K562 (cell line): ENCODE measurements at regions not wholly inside any gene's neighbourhood (a gene's known extent, or its start where the extent isn't known, plus 50 kb on each side); places are given as distances from the start of the nearest gene placed in this dataset.

ENCODE experiments used
- ATAC-seq: fragments of 200-7000 bp; cut with Tn5 transposase; 3 replicates; pipeline ENCODE4 v1.9.1; 2020; ENCODE audit warnings: moderate library complexity
- BruUV-seq: library from RNA; stranded (reverse); fragments of 400-500 nt; replicated peaks from 2 replicates; lab custom pipeline; 2021; lab: Mats Ljungman, UMichigan
- CTCF ChIA-PET: fragments of 300-600 bp; formaldehyde crosslinking; extraction: SDS; loops from one replicate; lab custom pipeline; 2021; ENCODE audit warnings: low intra/inter-chr PET ratio; lab: Yijun Ruan, JAX
- POLR2A ChIA-PET: fragments of 300-600, 350-650 bp; sonication (Branson Sonifier 250); formaldehyde crosslinking; extraction: SDS; loops from one replicate; lab custom pipeline; 2021; ENCODE audit warnings: antibody characterized with exemption, inconsistent platforms; lab: Yijun Ruan, JAX
- DNase-seq, 4 experiments: peaks; one replicate each; pipeline versions ENCODE4 v3.0.0 to v3.0.0-alpha.2; 2011 to 2018; ENCODE audit warnings: low spot score in 3 of 4, mixed read lengths in 3 of 4; ENCODE audit errors: extremely low read depth in 1 of 4
- FAIRE-seq: peaks from 2 replicates; lab custom pipeline; 2011; peaks lifted over from hg19 to GRCh38; lab: Jason Lieb, UNC
- H2AFZ ChIP-seq: 2 replicates; pipeline ENCODE4 v1.6.0; 2011; ENCODE audit warnings: low read depth, low read length, control low read depth, inconsistent platforms
- H3K27ac ChIP-seq: fragments of 200-600 bp; 3 replicates; pipeline ENCODE4 v1.8.0; 2011; ENCODE audit warnings: low read depth, mild to moderate bottlenecking, control low read depth, inconsistent platforms, low read length, moderate library complexity, mixed read lengths; ENCODE audit errors: extremely low read depth
- H3K27me3 ChIP-seq, 2 experiments: fragments of 300-600 bp in 1 of 2; 2 replicates in 1 of 2; 3 replicates in 1 of 2; pipeline versions ENCODE4 v1.6.0 to v1.8.0; 2011; ENCODE audit warnings: inconsistent platforms in 2 of 2, low read length in 2 of 2, mild to moderate bottlenecking in 1 of 2, mixed read lengths in 1 of 2, moderate library complexity in 1 of 2; ENCODE audit not compliant: control insufficient read depth in 2 of 2, insufficient read depth in 2 of 2
- H3K36me3 ChIP-seq: fragments of 300-600 bp; 3 replicates; pipeline ENCODE4 v1.8.0; 2011; ENCODE audit warnings: mild to moderate bottlenecking, low read length, inconsistent platforms; ENCODE audit not compliant: control insufficient read depth, insufficient read depth
- H3K4me1 ChIP-seq, 2 experiments: fragments of 200-600 bp in 1 of 2; replicated peaks in 1 of 2; 2 replicates in 1 of 2; 3 replicates in 1 of 2; pipeline versions ENCODE4 v1.5.1 to v1.8.0; 2011; ENCODE audit warnings: inconsistent platforms in 2 of 2, low read length in 2 of 2, mild to moderate bottlenecking in 1 of 2, mixed read lengths in 1 of 2, moderate library complexity in 1 of 2; ENCODE audit not compliant: control insufficient read depth in 2 of 2, insufficient read depth in 2 of 2
- H3K4me2 ChIP-seq: 2 replicates; pipeline ENCODE4 v1.6.1; 2011; ENCODE audit warnings: low read length, control low read depth, inconsistent platforms, mixed read lengths; ENCODE audit not compliant: insufficient read depth
- H3K4me3 ChIP-seq: fragments of 200-600 bp; sonication (generic), shearing (Covaris generic); 2 replicates; pipeline ENCODE4 v1.5.1; 2016; ENCODE audit warnings: control low read depth, inconsistent platforms
- H3K79me2 ChIP-seq: fragments of 200-600 bp; 3 replicates; pipeline ENCODE4 v1.8.0; 2011; ENCODE audit warnings: low read length, inconsistent platforms; ENCODE audit not compliant: control insufficient read depth, insufficient read depth
- H3K9ac ChIP-seq, 2 experiments: 2 replicates each; pipeline versions ENCODE4 v1.6.0 to v1.6.1; 2011; ENCODE audit warnings: low read depth in 2 of 2, low read length in 2 of 2, control low read depth in 1 of 2, inconsistent platforms in 1 of 2, mild to moderate bottlenecking in 1 of 2, mixed read lengths in 1 of 2; ENCODE audit not compliant: insufficient read depth in 1 of 2
- H3K9me1 ChIP-seq: one replicate; pipeline ENCODE4 v1.6.0; 2011; ENCODE audit warnings: inconsistent platforms, mild to moderate bottlenecking, low read length, moderate library complexity; ENCODE audit not compliant: control insufficient read depth, insufficient read depth
- H3K9me3 ChIP-seq: replicated peaks from 2 replicates; pipeline ENCODE4 v1.5.1; 2011; ENCODE audit warnings: low read depth, low read length, inconsistent platforms; ENCODE audit not compliant: control insufficient read depth, insufficient read depth
- H4K20me1 ChIP-seq: replicated peaks from 2 replicates; pipeline ENCODE4 v1.6.1; 2011; ENCODE audit warnings: low read length, inconsistent platforms, mixed read lengths; ENCODE audit not compliant: control insufficient read depth, insufficient read depth
- ADNP ChIP-seq: fragments of 200-800 bp; sonication (Bioruptor generic); IDR thresholded peaks from 2 replicates; pipeline ENCODE4 v1.6.1; 2016; ENCODE audit warnings: missing genetic modification characterization, missing compliant biosample characterization
- CSDE1 ChIP-seq, 2 experiments: fragments of 450-650 bp; IDR thresholded peaks; 2 replicates each; pipeline ENCODE4 v1.6.1; 2016; ENCODE audit warnings: mild to moderate bottlenecking in 1 of 2
- ESRRB ChIP-seq: fragments of 250-450 bp; sonication (Bioruptor Pico); IDR thresholded peaks from 2 replicates; pipeline ENCODE4 v1.5.0; 2020; ENCODE audit warnings: mild to moderate bottlenecking, moderate library complexity, borderline replicate concordance
- FOXP4 ChIP-seq: sonication (generic); formaldehyde crosslinking; IDR thresholded peaks from 2 replicates; pipeline ENCODE4 v1.8.0; 2022; ENCODE audit warnings: mild to moderate bottlenecking, missing genetic modification reagents, borderline replicate concordance
- HNRNPH1 ChIP-seq: fragments of 200-400 bp; formaldehyde crosslinking; optimal IDR thresholded peaks from 2 replicates; pipeline ENCODE3; 2017; ENCODE audit warnings: low read depth, mild to moderate bottlenecking, low read length, moderate library complexity
- SRSF1 ChIP-seq: fragments of 200-400 bp; formaldehyde crosslinking; IDR thresholded peaks from 2 replicates; pipeline ENCODE4 v1.6.1; 2017; ENCODE audit warnings: mild to moderate bottlenecking, low read depth, low read length, moderate library complexity
- TCFL5 ChIP-seq: fragments of 250-450 bp; sonication (Bioruptor Pico); conservative IDR thresholded peaks from 2 replicates; pipeline ENCODE4 v1.6.1; 2021; ENCODE audit warnings: mild to moderate bottlenecking, moderate library complexity, matching md5 sums
- XRCC5 ChIP-seq: fragments of 200-400 bp; formaldehyde crosslinking; IDR thresholded peaks from 2 replicates; pipeline ENCODE4 v1.6.1; 2017; ENCODE audit warnings: low read depth, mild to moderate bottlenecking, low read length
- ZC3H4 ChIP-seq: sonication (generic); formaldehyde crosslinking; IDR thresholded peaks from 2 replicates; pipeline ENCODE4 v1.9.0; 2021; ENCODE audit warnings: missing genetic modification reagents, borderline replicate concordance
- ZNF121 ChIP-seq: sonication (generic); formaldehyde crosslinking; conservative IDR thresholded peaks from 2 replicates; pipeline ENCODE4 v1.8.0; 2022; ENCODE audit warnings: missing genetic modification reagents
- ZNF408 ChIP-seq: fragments of 250-450 bp; sonication (Bioruptor Pico); IDR thresholded peaks from 2 replicates; pipeline ENCODE4 v1.4.0; 2020; ENCODE audit warnings: low read depth, mild to moderate bottlenecking, moderate library complexity
- ZNF592 ChIP-seq: fragments of 450-650 bp; IDR thresholded peaks from 2 replicates; pipeline ENCODE4 v1.6.1; 2017; ENCODE audit warnings: antibody characterized with exemption, mild to moderate bottlenecking
- ZNF707 ChIP-seq: fragments of 250-450 bp; sonication (Bioruptor Pico); conservative IDR thresholded peaks from 2 replicates; pipeline ENCODE4 v1.8.0; 2022; ENCODE audit warnings: inconsistent platforms, mild to moderate bottlenecking, moderate library complexity
- WGBS: fragments of 100-300 bp; shearing (Covaris generic); methylation state at CpG from one replicate; pipeline ENCODE4 v1.1.6; 2016; ENCODE audit warnings: low coverage, mixed read lengths; ENCODE audit not compliant: insufficient coverage; ENCODE audit errors: missing lambda C conversion rate; 5-methylcytosine and 5-hydroxymethylcytosine counted together
- in situ Hi-C: fragments of 300-500 bp; cut with MboI; formaldehyde crosslinking; loops from 4 replicates; pipeline ENCODE4 v1.15.0; 2018; ENCODE audit warnings: inconsistent platforms, mixed read lengths
- intact Hi-C: fragments of 100-400 bp; cut with micrococcal nuclease; formaldehyde crosslinking; loops from 2 replicates; pipeline ENCODE4 v1.14.2; 2022
- TF ChIP-seq, protein P1 (sequence below): sonication (generic); formaldehyde crosslinking; IDR thresholded peaks from 2 replicates; pipeline ENCODE4 v1.8.1; 2022; ENCODE audit warnings: missing genetic modification reagents

DNA sequence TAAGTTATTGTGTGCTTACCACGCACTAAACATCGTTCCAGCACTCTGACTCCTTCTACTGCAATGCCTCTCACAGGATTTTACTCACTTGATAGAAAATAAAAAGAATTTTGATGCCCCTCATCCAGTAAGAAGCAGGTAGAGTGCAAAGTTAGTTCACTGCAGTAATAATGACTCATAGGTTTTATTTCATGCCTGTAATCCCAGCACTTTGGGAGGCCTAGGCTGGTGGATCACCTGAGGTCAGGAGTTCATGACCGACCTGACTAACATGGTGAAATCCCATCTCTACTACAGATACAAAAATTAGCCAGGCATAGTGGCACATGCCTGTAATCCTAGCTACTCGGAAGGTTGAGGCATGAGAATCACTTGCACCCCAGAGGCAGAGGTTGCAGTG is 190.6 kb downstream of the RAD51AP2 start (continued):
- TF ChIP-seq ZNF592 (no peak), XRCC5 (no peak), ZNF408 (no peak), ESRRB (no peak), ZNF707 (CRISPR knock-in tag) (no peak)
- TF ChIP-seq, protein P1, sequence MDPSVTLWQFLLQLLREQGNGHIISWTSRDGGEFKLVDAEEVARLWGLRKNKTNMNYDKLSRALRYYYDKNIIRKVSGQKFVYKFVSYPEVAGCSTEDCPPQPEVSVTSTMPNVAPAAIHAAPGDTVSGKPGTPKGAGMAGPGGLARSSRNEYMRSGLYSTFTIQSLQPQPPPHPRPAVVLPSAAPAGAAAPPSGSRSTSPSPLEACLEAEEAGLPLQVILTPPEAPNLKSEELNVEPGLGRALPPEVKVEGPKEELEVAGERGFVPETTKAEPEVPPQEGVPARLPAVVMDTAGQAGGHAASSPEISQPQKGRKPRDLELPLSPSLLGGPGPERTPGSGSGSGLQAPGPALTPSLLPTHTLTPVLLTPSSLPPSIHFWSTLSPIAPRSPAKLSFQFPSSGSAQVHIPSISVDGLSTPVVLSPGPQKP (CRISPR knock-in tag) = no peak

DNA sequence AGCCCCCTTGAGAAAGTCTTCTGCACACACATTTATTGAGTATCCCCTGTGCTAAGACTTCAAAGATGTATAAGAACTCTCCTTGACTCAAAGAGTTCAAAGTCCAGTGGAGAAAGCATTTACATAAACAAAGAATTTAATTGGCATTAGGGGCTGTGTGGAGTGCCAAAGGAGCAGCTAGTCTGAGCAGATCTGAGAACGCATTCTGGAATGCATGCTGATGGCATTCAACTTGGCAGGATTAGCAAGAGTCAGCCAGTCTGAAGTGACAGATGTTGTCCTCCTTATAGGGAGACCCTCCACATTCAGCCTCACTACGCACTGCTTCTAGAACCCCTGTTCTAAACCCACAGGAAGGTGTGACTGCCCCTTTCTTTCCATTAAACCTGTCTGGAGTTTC is 191.5 kb downstream of the RAD51AP2 start:
- no peak overlapping the region for H3K4me2 ChIP-seq
- ChIA-PET POLR2A (no interaction called here), CTCF (no interaction called here)
- no peaks in the 10 kb centered on the region for H3K9me3 ChIP-seq
- H3K9ac ChIP-seq = no peak overlapping the region
- ATAC-seq (no peak), FAIRE-seq (no peak), DNase-seq (no peak)
- no peaks in the 10 kb centered on the region for H3K36me3 ChIP-seq
- no peaks in the 10 kb centered on the region for H3K27me3 ChIP-seq
- H2AFZ ChIP-seq = no peak overlapping the region
- no peaks in the 10 kb centered on the region for H3K9me1 ChIP-seq
- BruUV-seq = no TSS peak
- intact Hi-C loops = no loop called here
- in situ Hi-C loops = no loop called here
- no peaks in the 10 kb centered on the region for H3K4me1 ChIP-seq
- H3K4me3 ChIP-seq = no peak overlapping the region
- H3K27ac ChIP-seq = no peak overlapping the region
- H3K79me2 ChIP-seq = no peaks in the 10 kb centered on the region
- H4K20me1 ChIP-seq = no peaks in the 10 kb centered on the region
- 0% methylated on average over 2 of the region's 2 CpGs for WGBS
- TF ChIP-seq SRSF1 (no peak), ZNF121 (CRISPR knock-in tag) (no peak), FOXP4 (CRISPR knock-in tag) (no peak), HNRNPH1 (no peak), TCFL5 (CRISPR knock-in tag) (no peak), ADNP (no peak), ZC3H4 (no peak), CSDE1 (IDR thresholded peaks at IDR 0.05) (no peak)
- TF ChIP-seq, protein P1 (CRISPR knock-in tag) = no peak
